ENCODE measurements at regions not wholly inside any gene's neighbourhood (a gene's known extent, or its start where the extent isn't known, plus 50 kb on each side); places are given as distances from the start of the nearest gene placed in this dataset.

GRCh38 chr13:105345730-105346129 lies 1189.7 kb downstream of the EFNB2 start:
- H3K9me2 ChIP-seq (replicated peaks; ENCODE audit: control insufficient read depth, low read length), result no peaks in the 10 kb centered on the region
- no peaks in the 10 kb centered on the region for H3K79me2 ChIP-seq (ENCODE audit: control insufficient read depth, low read length)
- H3K4me3 ChIP-seq (ENCODE audit: low read length), result no peak overlapping the region
- no peak overlapping the region for H3K27ac ChIP-seq (ENCODE audit: low read depth, low read length)
- no peaks in the 10 kb centered on the region for H3F3A ChIP-seq (ENCODE audit: control insufficient read depth, insufficient read depth)
- peaks cover 3% of the 10 kb centered on the region; the same call in 1 of the 2 replicates for H3K9me3 ChIP-seq (ENCODE audit: control insufficient read depth, insufficient read depth, low read length)
- no peak overlapping the region for H3K4me2 ChIP-seq (ENCODE audit: low read length)
- H4K20me1 ChIP-seq (ENCODE audit: control insufficient read depth, insufficient read depth, low read depth, low read length), result no peaks in the 10 kb centered on the region
- no peaks in the 10 kb centered on the region for H3K4me1 ChIP-seq (ENCODE audit: control insufficient read depth, low read length)
- TF ChIP-seq, protein P1, sequence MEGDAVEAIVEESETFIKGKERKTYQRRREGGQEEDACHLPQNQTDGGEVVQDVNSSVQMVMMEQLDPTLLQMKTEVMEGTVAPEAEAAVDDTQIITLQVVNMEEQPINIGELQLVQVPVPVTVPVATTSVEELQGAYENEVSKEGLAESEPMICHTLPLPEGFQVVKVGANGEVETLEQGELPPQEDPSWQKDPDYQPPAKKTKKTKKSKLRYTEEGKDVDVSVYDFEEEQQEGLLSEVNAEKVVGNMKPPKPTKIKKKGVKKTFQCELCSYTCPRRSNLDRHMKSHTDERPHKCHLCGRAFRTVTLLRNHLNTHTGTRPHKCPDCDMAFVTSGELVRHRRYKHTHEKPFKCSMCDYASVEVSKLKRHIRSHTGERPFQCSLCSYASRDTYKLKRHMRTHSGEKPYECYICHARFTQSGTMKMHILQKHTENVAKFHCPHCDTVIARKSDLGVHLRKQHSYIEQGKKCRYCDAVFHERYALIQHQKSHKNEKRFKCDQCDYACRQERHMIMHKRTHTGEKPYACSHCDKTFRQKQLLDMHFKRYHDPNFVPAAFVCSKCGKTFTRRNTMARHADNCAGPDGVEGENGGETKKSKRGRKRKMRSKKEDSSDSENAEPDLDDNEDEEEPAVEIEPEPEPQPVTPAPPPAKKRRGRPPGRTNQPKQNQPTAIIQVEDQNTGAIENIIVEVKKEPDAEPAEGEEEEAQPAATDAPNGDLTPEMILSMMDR (IDR thresholded peaks at IDR 0.05; ENCODE audit: low read depth, low read length, poor library complexity, severe bottlenecking), result no peak
- TF ChIP-seq EZH2phosphoT487 (IDR thresholded peaks at IDR 0.05; ENCODE audit: borderline replicate concordance, low read length), result no peak
- H3K36me3 ChIP-seq (ENCODE audit: control insufficient read depth, low read length), result no peaks in the 10 kb centered on the region
- H3K27me3 ChIP-seq (ENCODE audit: control insufficient read depth, low read length), result no peaks in the 10 kb centered on the region

GRCh38 chr13:105345131-105345530 lies 1190.3 kb downstream of the EFNB2 start:
- H3K4me2 ChIP-seq (ENCODE audit: low read length), result no peak overlapping the region
- H3K36me3 ChIP-seq (ENCODE audit: control insufficient read depth, low read length), result no peaks in the 10 kb centered on the region
- H4K20me1 ChIP-seq (ENCODE audit: control insufficient read depth, insufficient read depth, low read depth, low read length), result no peaks in the 10 kb centered on the region
- TF ChIP-seq EZH2phosphoT487 (IDR thresholded peaks at IDR 0.05; ENCODE audit: borderline replicate concordance, low read length), result no peak
- TF ChIP-seq, protein P1 (IDR thresholded peaks at IDR 0.05; ENCODE audit: low read depth, low read length, poor library complexity, severe bottlenecking), result no peak
- no peak overlapping the region for H3K27ac ChIP-seq (ENCODE audit: low read depth, low read length)
- no peaks in the 10 kb centered on the region for H3K27me3 ChIP-seq (ENCODE audit: control insufficient read depth, low read length)
- no peaks in the 10 kb centered on the region for H3K79me2 ChIP-seq (ENCODE audit: control insufficient read depth, low read length)
- no peaks in the 10 kb centered on the region for H3K4me1 ChIP-seq (ENCODE audit: control insufficient read depth, low read length)
- H3F3A ChIP-seq (ENCODE audit: control insufficient read depth, insufficient read depth), result no peaks in the 10 kb centered on the region
- peaks cover 3% of the 10 kb centered on the region; the same call in 1 of the 2 replicates for H3K9me3 ChIP-seq (ENCODE audit: control insufficient read depth, insufficient read depth, low read length)
- no peaks in the 10 kb centered on the region for H3K9me2 ChIP-seq (replicated peaks; ENCODE audit: control insufficient read depth, low read length)
- H3K4me3 ChIP-seq (ENCODE audit: low read length), result no peak overlapping the region

DNA sequence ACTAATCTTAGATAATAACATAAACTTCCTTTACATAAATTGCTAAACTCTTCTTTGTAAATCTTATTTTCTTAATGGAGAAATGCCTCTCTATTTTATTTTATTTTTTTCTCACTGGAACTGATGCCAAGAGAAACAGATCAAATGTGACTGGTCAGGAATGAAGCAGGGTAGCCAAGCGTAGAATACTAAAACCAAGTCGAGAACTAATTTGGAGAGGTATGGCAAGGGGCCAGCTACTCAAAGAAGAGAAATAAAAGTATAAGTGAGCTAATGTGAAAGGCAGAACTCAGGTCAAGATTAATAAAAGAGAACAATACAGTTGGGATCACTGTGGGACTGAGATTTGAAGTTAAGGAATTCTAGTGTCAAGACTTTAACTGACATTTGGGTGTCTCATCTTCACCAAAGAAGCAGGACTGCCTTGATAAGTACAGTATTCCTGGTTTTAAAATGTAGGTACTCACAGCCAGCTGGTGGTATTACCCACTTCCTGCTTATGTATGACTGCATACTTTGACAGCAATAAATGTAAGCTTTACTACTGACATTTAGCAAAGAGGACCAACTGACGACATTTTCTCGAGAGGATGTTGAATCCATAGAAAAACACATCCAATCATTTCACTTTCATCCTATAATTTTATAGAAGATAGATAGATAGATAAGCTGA lies 1192.2 kb downstream of the EFNB2 start:
- peaks cover 3% of the 10 kb centered on the region; the same call in 1 of the 2 replicates for H3K9me3 ChIP-seq (ENCODE audit: control insufficient read depth, insufficient read depth, low read length)
- no peak overlapping the region for H3K4me2 ChIP-seq (ENCODE audit: low read length)
- no peaks in the 10 kb centered on the region for H4K20me1 ChIP-seq (ENCODE audit: control insufficient read depth, insufficient read depth, low read depth, low read length)
- no peaks in the 10 kb centered on the region for H3K79me2 ChIP-seq (ENCODE audit: control insufficient read depth, low read length)
- no peaks in the 10 kb centered on the region for H3K27me3 ChIP-seq (ENCODE audit: control insufficient read depth, low read length)
- TF ChIP-seq, protein P1 (IDR thresholded peaks at IDR 0.05; ENCODE audit: low read depth, low read length, poor library complexity, severe bottlenecking), result no peak
- no peak for TF ChIP-seq EZH2phosphoT487 (IDR thresholded peaks at IDR 0.05; ENCODE audit: borderline replicate concordance, low read length)
- no peaks in the 10 kb centered on the region for H3K4me1 ChIP-seq (ENCODE audit: control insufficient read depth, low read length)
- H3K27ac ChIP-seq (ENCODE audit: low read depth, low read length), result no peak overlapping the region
- no peak overlapping the region for H3K4me3 ChIP-seq (ENCODE audit: low read length)
- H3F3A ChIP-seq (ENCODE audit: control insufficient read depth, insufficient read depth), result no peaks in the 10 kb centered on the region
- H3K9me2 ChIP-seq (replicated peaks; ENCODE audit: control insufficient read depth, low read length), result no peaks in the 10 kb centered on the region
- no peaks in the 10 kb centered on the region for H3K36me3 ChIP-seq (ENCODE audit: control insufficient read depth, low read length)
